Activated CD4-positive, alpha-beta T cell treated with anti-CD3 and anti-CD28 coated beads, Interleukin-2, amount 10 ng/mL, durations not matched to agents 24 days and 14 days (primary cell): ENCODE measurements at regions not wholly inside any gene's neighbourhood (a gene's known extent, or its start where the extent isn't known, plus 50 kb on each side); places are given as distances from the start of the nearest gene placed in this dataset.
"Not testable (repeated sequence)": the region's sequence is repeated elsewhere in the genome, so short reads cannot be mapped to it uniquely, and the experiment has no call there.

Experiments used
- DNase-seq: peaks from one replicate; pipeline ENCODE4 v3.0.0; 2022
- H3K27ac Mint-ChIP-seq: one replicate; pipeline ENCODE4 v1.8.0; 2022; ENCODE audit warnings: mild to moderate bottlenecking, mixed read lengths
- H3K27me3 Mint-ChIP-seq: one replicate; pipeline ENCODE4 v1.8.0; 2022; ENCODE audit warnings: mixed read lengths
- H3K36me3 Mint-ChIP-seq: one replicate; pipeline ENCODE4 v1.8.0; 2022; ENCODE audit warnings: low read depth, mild to moderate bottlenecking, mixed read lengths
- H3K4me1 Mint-ChIP-seq: one replicate; pipeline ENCODE4 v1.8.0; 2021; ENCODE audit warnings: mixed read lengths
- H3K4me3 Mint-ChIP-seq: one replicate; pipeline ENCODE4 v1.8.0; 2022; ENCODE audit warnings: mild to moderate bottlenecking, moderate library complexity, mixed read lengths
- H3K9me3 Mint-ChIP-seq: one replicate; pipeline ENCODE4 v1.8.0; 2021; ENCODE audit warnings: mixed read lengths
- intact Hi-C: fragments of 100-400 bp; cut with micrococcal nuclease; formaldehyde crosslinking; loops from one replicate; pipeline ENCODE4 v1.15.1; 2023

DNA sequence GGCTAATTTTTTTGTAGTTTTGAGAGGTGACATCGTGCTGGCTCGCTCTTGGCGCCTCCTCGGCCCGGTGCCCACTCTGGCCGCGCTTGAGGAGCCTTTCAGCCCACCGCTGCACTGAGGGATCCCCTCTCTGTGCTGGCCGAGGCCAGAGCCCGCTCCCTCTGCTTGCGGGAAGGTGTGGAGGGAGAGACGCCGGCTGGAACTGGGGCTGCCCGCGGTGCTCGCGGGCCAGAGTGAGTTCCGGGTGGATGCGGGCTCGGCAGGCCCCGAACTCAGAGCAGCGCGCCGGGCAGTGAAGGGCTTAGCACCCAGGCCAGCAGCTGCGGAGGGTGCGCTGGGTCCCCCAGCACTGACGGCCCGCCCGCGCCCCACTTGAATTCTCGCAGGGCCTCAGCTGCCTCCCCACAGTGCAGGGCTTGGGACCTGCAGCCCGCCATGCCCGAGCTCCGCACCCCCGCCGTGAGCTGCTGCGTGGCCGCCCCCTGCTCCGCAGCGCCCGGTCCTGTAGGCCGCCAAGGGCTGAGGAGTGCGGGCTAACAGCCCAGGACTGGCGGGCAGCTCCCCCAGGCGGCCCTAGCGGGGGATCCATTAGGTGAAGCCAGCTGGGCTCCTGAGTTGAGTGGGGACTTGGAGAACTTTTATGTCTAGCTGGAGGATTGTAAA lies 113.2 kb upstream of the ZSWIM2 start:
- Mint-ChIP-seq H3K4me1 (no peaks in the 10 kb centered on the region), H3K27ac (no peak overlapping the region), H3K4me3 (no peak overlapping the region), H3K9me3 (no peaks in the 10 kb centered on the region), H3K27me3 (no peaks in the 10 kb centered on the region), H3K36me3 (no peaks in the 10 kb centered on the region)
- DNase-seq = no peak
- intact Hi-C loops = no loop called here

DNA sequence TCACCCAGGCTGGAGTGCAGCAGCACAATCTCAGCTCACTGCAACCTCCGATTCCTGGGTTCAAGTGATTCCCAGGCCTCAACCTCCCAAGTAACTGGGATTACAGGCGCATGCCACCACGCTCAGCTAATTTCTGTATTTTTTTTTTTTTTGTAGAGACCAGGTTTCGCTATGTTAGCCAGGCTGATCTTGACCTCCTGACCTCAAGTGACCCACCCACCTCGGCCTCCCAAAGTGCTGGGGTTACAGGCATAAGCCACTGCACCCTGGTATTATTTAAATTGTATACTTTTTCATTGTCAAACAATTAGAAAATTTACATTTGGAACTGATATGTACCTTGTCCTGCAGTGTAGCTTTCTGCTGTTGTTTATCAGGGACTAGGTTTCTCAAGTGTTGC lies 111.3 kb upstream of the ZSWIM2 start:
- H3K4me3 Mint-ChIP-seq, H3K4me1 Mint-ChIP-seq, DNase-seq, H3K27me3 Mint-ChIP-seq, H3K36me3 Mint-ChIP-seq, H3K27ac Mint-ChIP-seq, intact Hi-C loops, H3K9me3 Mint-ChIP-seq: not testable (repeated sequence)

DNA sequence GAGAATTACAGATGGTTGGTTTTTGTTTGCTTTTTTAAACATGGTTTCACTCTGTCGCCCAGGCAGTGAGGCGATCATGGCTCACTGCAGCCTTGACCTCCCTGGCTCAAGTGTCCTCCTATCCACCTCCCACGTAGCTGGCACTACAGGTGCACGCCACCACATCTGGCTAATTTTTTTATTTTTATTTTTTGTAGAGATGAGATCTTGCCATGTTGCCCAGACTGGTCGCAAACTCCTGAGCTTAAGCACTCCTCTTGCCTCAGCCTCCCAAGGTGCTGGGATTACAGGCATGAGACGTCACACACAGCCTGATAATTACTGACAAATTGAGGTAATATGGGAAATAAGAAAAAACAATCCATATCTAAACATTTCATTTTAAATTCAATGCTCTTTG lies 110.5 kb upstream of the ZSWIM2 start:
- intact Hi-C loops = no loop called here
- H3K36me3 Mint-ChIP-seq = no peaks in the 10 kb centered on the region

DNA sequence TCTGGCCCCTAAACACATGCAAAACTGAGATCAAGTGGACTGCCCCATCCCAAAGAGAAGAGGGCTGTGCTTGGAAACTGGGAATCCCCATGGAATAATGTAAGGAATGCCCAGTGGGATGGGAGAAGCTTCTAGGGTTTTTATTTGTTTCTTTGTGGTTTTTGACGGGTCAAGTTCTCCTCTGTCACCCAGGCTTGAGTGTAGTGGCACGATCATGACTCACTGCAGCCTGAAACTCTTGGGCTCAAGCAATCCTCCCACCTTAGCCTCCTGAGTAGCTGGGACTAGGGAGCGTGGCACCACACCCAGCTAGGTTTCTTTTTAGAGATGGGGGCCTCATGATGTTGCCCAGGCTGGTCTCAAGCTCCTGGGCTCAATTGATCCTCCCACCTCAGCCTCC lies 101.7 kb upstream of the ZSWIM2 start:
- Mint-ChIP-seq H3K4me3 (no peak overlapping the region), H3K36me3 (no peaks in the 10 kb centered on the region), H3K4me1 (peaks cover 2% of the 10 kb centered on the region), H3K27ac (no peak overlapping the region), H3K9me3 (no peaks in the 10 kb centered on the region), H3K27me3 (no peaks in the 10 kb centered on the region)
- intact Hi-C loops = no loop called here
- DNase-seq = no peak

More for the DNA sequence above, 110.5 kb upstream of the ZSWIM2 start:
- Mint-ChIP-seq H3K27me3 (no peaks in the 10 kb centered on the region), H3K4me1 (no peaks in the 10 kb centered on the region), H3K9me3 (no peaks in the 10 kb centered on the region), H3K4me3 (no peak overlapping the region), H3K27ac (no peak overlapping the region)
- DNase-seq = no peak

DNA sequence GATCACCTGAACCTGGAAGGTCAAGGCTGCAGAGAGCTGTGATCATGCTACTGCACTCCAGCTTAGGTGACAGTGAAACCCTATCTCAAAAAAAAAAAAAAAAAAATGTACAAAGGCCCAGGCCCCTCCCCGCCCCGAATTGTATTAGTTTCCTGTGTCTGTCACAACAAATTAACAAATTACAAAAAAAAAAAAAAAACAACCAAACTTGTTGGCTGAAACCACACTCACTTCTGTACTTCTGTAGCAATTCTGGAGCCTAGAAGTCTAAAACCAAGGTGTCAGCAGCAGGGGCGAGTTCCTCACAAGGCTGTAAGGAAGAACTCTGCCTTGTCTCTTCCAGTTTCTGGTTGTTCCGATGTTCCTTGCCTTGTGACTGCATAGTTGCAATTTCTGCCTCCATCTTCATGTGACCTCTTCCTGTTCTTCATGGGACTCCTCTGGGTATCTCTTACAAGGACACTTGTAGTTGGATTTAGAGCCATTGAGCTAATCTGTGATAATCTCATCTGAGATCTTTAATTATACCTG lies 100.8 kb upstream of the ZSWIM2 start:
- Mint-ChIP-seq H3K4me3 (no peak overlapping the region), H3K4me1 (peaks cover 2% of the 10 kb centered on the region), H3K27ac (no peak overlapping the region), H3K9me3 (no peaks in the 10 kb centered on the region), H3K36me3 (no peaks in the 10 kb centered on the region), H3K27me3 (no peaks in the 10 kb centered on the region)
- DNase-seq = no peak
- intact Hi-C loops = no loop called here

DNA sequence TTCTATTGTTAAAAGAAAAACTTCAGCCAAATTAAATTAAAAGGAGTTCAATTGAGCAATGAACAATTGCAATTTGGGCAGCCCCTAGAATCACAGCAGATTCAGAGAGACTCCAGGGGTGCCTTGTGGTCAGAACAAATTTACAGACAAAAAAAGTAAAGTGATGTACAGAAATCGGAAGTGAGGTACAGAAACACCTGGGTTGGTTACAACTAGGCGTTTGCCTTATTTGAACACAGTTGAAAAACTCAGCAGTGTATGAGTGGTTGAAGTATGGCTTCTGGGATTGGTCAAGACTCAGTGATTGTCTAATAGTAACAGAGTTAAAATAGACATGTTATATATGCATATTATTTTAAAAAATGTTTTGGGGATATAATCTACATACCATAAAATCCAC lies 98.5 kb upstream of the ZSWIM2 start:
- no peak for DNase-seq
- peaks cover 2% of the 10 kb centered on the region for H3K4me1 Mint-ChIP-seq
- H3K36me3 Mint-ChIP-seq = no peaks in the 10 kb centered on the region
- H3K4me3 Mint-ChIP-seq = no peak overlapping the region
- H3K27me3 Mint-ChIP-seq = no peaks in the 10 kb centered on the region
- no peak overlapping the region for H3K27ac Mint-ChIP-seq
- intact Hi-C loops = no loop called here
- no peaks in the 10 kb centered on the region for H3K9me3 Mint-ChIP-seq

DNA sequence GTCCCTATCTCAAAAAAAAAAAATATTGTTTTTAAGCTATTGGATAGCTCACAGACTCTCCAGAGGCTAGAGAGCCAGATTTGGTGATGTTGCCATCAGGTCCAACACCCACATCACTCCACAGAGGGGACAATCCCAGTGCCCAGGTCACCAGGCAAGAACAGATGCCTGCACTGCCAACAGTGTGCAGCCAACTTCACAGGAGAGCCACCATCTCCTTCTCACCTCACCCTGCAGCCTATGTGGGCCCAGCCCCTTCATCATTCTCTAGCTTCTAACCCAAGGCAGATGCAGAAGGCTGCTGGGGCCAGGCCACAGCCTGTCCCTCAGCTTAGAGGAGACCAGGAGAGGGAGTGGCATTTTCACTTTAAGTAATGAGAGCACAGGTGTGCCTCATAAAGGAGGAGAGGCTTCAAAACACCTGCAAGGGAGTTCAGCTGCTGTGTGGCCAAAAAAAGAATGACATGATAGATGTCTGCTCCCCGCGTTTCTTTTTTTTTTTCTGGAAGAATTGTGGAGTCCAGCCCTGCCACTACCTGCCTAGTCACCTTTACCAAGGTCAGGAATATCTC lies 98.0 kb upstream of the ZSWIM2 start:
- no peak overlapping the region for H3K27ac Mint-ChIP-seq
- DNase-seq = no peak
- H3K27me3 Mint-ChIP-seq = no peaks in the 10 kb centered on the region
- intact Hi-C loops = no loop called here
- no peak overlapping the region for H3K4me3 Mint-ChIP-seq
- peaks cover 2% of the 10 kb centered on the region for H3K4me1 Mint-ChIP-seq
- no peaks in the 10 kb centered on the region for H3K36me3 Mint-ChIP-seq
- H3K9me3 Mint-ChIP-seq = no peaks in the 10 kb centered on the region

DNA sequence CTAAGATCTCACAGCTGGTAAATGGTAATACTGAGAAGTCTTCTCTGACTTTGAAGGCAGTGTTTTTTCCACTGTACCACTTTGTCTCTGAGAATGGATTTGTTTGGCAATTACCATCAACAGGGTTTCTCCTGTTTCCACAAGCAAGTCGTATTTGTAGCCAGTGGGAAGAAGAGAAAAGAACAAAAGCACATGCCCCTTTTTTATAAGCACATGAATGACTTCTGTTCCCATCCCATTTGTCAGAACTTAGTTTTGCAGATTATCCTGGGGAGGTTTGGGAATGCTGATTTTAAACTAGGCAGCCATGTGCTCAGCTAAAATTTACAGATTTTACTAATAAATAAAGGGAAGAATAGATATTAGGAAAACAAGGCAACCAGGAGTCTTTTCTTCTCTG lies 92.9 kb upstream of the ZSWIM2 start:
- H3K4me1 Mint-ChIP-seq = no peaks in the 10 kb centered on the region
- H3K4me3 Mint-ChIP-seq = no peak overlapping the region
- intact Hi-C loops = no loop called here
- no peak overlapping the region for H3K27ac Mint-ChIP-seq
- no peaks in the 10 kb centered on the region for H3K9me3 Mint-ChIP-seq
- no peaks in the 10 kb centered on the region for H3K36me3 Mint-ChIP-seq
- DNase-seq = no peak
- H3K27me3 Mint-ChIP-seq = no peaks in the 10 kb centered on the region

DNA sequence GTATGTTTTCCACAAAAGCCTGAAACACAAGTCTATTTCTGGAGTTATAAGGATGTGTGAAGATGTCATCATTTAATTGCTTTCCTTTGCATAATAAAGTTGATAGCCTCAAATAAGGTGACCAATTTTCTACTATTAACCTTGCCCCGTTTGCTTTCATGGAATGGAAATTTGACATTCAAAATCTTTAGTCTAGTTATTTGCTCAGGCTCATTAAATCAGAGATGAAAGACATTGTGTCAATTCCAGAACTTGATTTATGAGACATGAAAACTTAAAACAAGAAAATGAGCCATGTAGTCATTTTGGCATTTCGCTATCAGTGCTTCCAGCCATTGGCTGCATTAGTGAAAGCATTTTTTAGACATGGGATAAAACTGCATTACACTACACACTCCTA lies 91.5 kb upstream of the ZSWIM2 start:
- Mint-ChIP-seq H3K9me3 (no peaks in the 10 kb centered on the region), H3K4me3 (no peak overlapping the region), H3K27ac (no peak overlapping the region), H3K4me1 (no peaks in the 10 kb centered on the region), H3K27me3 (no peaks in the 10 kb centered on the region), H3K36me3 (no peaks in the 10 kb centered on the region)
- intact Hi-C loops = no loop called here
- no peak for DNase-seq

DNA sequence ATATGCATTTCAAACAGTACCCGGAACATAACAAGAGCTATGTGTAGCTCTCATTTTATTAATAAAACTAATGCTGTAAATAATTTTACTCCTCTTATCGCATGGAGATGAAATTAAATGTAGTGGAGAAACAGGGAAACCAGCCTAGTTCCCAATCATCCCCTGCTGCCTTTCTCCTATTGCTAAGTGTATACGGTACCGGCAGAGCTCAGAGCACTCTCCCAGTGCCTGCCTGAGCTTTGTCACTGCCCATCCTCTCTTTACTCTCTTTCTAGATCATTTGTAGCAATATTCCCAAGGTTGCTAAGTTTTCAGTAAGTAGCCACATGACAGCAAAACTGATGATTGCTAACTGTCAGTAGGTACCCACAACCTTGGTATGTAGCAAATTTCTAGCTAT lies 85.5 kb upstream of the ZSWIM2 start:
- H3K4me1 Mint-ChIP-seq = no peaks in the 10 kb centered on the region
- H3K9me3 Mint-ChIP-seq = no peaks in the 10 kb centered on the region
- H3K36me3 Mint-ChIP-seq = no peaks in the 10 kb centered on the region
- no peaks in the 10 kb centered on the region for H3K27me3 Mint-ChIP-seq
- DNase-seq = no peak
- H3K4me3 Mint-ChIP-seq = no peak overlapping the region
- no peak overlapping the region for H3K27ac Mint-ChIP-seq
- intact Hi-C loops = no loop called here

DNA sequence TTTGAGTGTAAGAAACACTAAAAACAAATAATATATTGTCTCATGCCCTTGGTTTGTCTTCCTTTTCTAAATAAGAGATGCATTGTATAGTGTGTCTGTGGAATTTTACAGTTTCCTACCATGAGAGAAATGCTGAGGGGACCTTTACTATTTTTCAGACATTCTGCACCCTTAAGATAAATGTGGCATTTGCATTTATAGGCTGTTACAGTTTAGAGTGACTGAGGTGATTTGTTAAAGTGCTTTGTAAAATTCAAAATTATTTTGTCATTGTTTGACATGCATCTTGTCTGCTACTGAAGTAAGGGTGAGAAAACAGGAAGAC lies 78.9 kb upstream of the ZSWIM2 start:
- H3K27me3 Mint-ChIP-seq = no peaks in the 10 kb centered on the region
- no peak overlapping the region for H3K27ac Mint-ChIP-seq
- H3K9me3 Mint-ChIP-seq = no peaks in the 10 kb centered on the region
- intact Hi-C loops = no loop called here
- H3K36me3 Mint-ChIP-seq = no peaks in the 10 kb centered on the region
- no peak overlapping the region for H3K4me3 Mint-ChIP-seq
- no peaks in the 10 kb centered on the region for H3K4me1 Mint-ChIP-seq
- DNase-seq = no peak

DNA sequence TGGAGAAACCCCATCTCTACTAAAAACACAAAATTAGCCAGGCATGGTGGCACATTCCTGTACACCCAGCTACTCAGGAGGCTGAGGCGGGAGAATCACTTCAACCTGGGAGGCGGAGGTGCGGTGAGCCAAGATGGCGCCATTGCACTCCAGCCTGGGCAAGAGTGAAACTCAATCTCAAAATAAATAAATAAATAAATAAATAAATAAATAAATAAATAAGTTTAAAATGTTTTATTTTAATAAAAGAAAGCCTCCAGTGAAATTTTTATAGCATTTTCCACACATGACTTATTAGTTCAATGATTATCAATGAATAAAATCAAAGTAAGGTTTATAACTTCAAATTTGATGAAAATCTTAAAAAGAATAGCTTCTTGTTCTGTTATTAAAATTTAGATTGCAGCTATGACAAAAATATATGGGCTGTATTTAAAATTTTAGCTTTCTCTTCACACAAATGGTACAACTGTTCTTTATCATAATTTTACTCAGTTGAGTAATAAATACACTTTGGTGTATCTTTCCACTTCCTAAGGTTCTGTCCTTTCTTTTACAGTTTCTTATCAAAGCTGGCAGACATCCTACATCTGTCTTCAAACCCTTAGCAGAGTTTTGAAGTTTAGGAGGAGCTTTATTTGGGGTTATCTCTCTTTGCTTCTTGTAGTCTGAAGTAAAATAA lies 78.4 kb upstream of the ZSWIM2 start:
- no peak for DNase-seq
- intact Hi-C loops = no loop called here
- Mint-ChIP-seq H3K4me3 (no peak overlapping the region), H3K9me3 (no peaks in the 10 kb centered on the region), H3K36me3 (no peaks in the 10 kb centered on the region), H3K27me3 (no peaks in the 10 kb centered on the region), H3K4me1 (no peaks in the 10 kb centered on the region), H3K27ac (no peak overlapping the region)

DNA sequence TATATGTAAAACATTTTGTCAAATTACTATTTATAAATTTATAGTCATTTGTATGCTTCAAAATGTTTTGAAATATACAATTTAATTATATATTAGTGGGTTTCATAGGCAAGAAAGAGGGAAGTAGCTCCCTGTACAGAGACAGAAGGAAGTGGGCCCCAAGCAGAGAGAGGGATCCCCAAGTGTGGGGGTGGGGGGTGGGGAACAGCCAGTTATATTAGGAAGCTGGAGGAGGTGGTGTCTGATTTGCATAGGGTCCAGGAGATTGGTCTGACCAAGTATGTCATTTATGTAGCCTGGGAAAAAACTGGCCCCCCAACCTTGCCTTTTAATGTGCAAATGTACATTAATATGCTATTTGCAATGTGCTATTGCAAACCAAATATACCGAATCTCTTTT lies 76.5 kb upstream of the ZSWIM2 start:
- Mint-ChIP-seq H3K27ac (no peak overlapping the region), H3K4me3 (no peak overlapping the region), H3K4me1 (no peaks in the 10 kb centered on the region), H3K27me3 (no peaks in the 10 kb centered on the region), H3K9me3 (no peaks in the 10 kb centered on the region), H3K36me3 (no peaks in the 10 kb centered on the region)
- DNase-seq = no peak
- intact Hi-C loops = no loop called here

DNA sequence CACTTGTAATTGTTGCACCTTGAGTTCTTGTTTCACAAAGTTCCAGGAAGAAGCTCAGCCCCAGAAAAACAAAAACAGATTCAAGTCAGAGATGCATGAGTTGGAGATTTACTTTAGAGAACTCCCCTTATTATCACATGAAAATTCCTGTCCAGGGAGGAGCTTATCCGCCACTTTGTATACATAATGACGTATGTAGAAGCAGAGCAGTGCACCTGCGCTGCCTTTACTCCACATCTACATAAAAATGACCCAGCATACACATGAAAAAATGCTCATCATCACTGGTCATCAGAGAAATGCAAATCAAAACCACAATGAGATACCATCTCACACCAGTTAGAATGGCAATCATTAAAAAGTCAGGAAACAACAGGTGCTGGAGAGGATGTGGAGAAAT lies 73.3 kb upstream of the ZSWIM2 start:
- DNase-seq, H3K36me3 Mint-ChIP-seq, H3K4me3 Mint-ChIP-seq, H3K27ac Mint-ChIP-seq, H3K4me1 Mint-ChIP-seq, intact Hi-C loops, H3K27me3 Mint-ChIP-seq, H3K9me3 Mint-ChIP-seq: not testable (repeated sequence)

DNA sequence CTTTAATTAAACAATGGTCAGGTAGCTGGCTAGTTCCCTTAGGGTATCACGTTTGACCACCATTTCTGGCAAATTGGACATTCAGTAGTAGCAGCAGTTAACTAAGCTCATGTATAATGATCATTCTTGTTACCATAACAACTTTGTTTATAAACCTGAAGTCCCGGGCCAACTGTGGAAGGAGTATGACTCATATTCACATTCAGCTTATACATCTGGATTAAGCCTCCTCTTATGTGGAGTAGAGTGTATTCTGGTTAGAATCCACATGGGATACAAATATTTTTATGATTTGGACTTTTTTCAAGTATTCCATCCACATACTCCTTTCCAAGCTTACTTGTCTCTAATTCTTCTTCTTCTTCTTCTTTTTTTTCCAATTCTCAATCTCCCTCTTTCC lies 70.3 kb upstream of the ZSWIM2 start:
- Mint-ChIP-seq H3K36me3 (no peaks in the 10 kb centered on the region), H3K4me3 (no peak overlapping the region), H3K9me3 (no peaks in the 10 kb centered on the region), H3K27me3 (no peaks in the 10 kb centered on the region), H3K4me1 (no peaks in the 10 kb centered on the region), H3K27ac (no peak overlapping the region)
- DNase-seq = no peak
- intact Hi-C loops = no loop called here
